ENCODE measurements at regions not wholly inside any gene's neighbourhood (a gene's known extent, or its start where the extent isn't known, plus 50 kb on each side); places are given as distances from the start of the nearest gene placed in this dataset.
"Not testable (repeated sequence)": the region's sequence is repeated elsewhere in the genome, so short reads cannot be mapped to it uniquely, and the experiment has no call there.

- TF ChIP-seq ZNF704 (tag by site-specific recombination; IDR thresholded peaks at IDR 0.05) (no peak), REST (tag by site-specific recombination; IDR thresholded peaks at IDR 0.05) (no peak), ZBTB1 (tag by site-specific recombination; IDR thresholded peaks at IDR 0.05) (no peak), ZNF76 (tag by site-specific recombination; IDR thresholded peaks at IDR 0.05; ENCODE audit: borderline replicate concordance, low read depth) (no peak), ZNF133 (tag by site-specific recombination; IDR thresholded peaks at IDR 0.05) (no peak), ZNF184 (tag by site-specific recombination; IDR thresholded peaks at IDR 0.05) (no peak), ZBTB26 (tag by site-specific recombination; optimal IDR thresholded peaks at IDR 0.05) (no peak)
These were observed 55.9 kb upstream of the EMX2 start (continued) for GRCh38 chr10:117486606-117487005.

- no peak for TF ChIP-seq ZNF133 (tag by site-specific recombination; IDR thresholded peaks at IDR 0.05)
- TF ChIP-seq ZNF830 (tag by site-specific recombination; IDR thresholded peaks at IDR 0.05; ENCODE audit: low read depth), result no peak
- TF ChIP-seq KLF10 (tag by site-specific recombination; IDR thresholded peaks at IDR 0.05), result no peak
- TF ChIP-seq ZNF335 (tag by site-specific recombination; conservative IDR thresholded peaks at IDR 0.05), result no peak
- TF ChIP-seq GLIS1 (tag by site-specific recombination; IDR thresholded peaks at IDR 0.05), result no peak
- no peak for TF ChIP-seq ZNF514 (tag by site-specific recombination; IDR thresholded peaks at IDR 0.05)
- no peak for TF ChIP-seq ZNF214 (tag by site-specific recombination; IDR thresholded peaks at IDR 0.05; ENCODE audit: borderline replicate concordance)
- no peaks in the 10 kb centered on the region for H3K4me1 ChIP-seq (ENCODE audit: control insufficient read depth, insufficient read depth, low read length)
- H3K4me3 ChIP-seq (ENCODE audit: low read depth, low read length), result no peak overlapping the region
- H3K36me3 ChIP-seq (ENCODE audit: control insufficient read depth in 2 of 2, insufficient read depth in 1 of 2, low read length in 2 of 2), result no peaks in the 10 kb centered on the region
- H3K27ac ChIP-seq (ENCODE audit: extremely low read depth, low read depth, low read length), result no peak overlapping the region
- no peaks in the 10 kb centered on the region for H3K9me3 ChIP-seq (ENCODE audit: control insufficient read depth, insufficient read depth, low read depth, low read length)
- ChIA-PET CTCF (interaction anchor here (0.6 to 2.5 kb wide), 5 partner anchors 13 to 452 kb away, joined by 3 to 16 read pairs (median 5); no protein-coding TSS in a partner anchor), POLR2A (no interaction called here)
These were observed 59.4 kb upstream of the EMX2 start for GRCh38 chr10:117483056-117483590.

- H3K9me3 ChIP-seq (ENCODE audit: control insufficient read depth, insufficient read depth, low read depth, low read length); POLR2A ChIA-PET; H3K4me1 ChIP-seq (ENCODE audit: control insufficient read depth, insufficient read depth, low read length); H3K27ac ChIP-seq (ENCODE audit: extremely low read depth, low read depth, low read length); H3K4me3 ChIP-seq (ENCODE audit: low read depth, low read length); H3K36me3 ChIP-seq (ENCODE audit: control insufficient read depth in 2 of 2, insufficient read depth in 1 of 2, low read length in 2 of 2); CTCF ChIA-PET: not testable (repeated sequence)
These were observed 61.5 kb upstream of the EMX2 start for GRCh38 chr10:117481011-117481410.

GRCh38 chr10:117480097-117480496 is 62.4 kb upstream of the EMX2 start:
- POLR2A ChIA-PET, result no interaction called here
- no peaks in the 10 kb centered on the region for H3K4me1 ChIP-seq (ENCODE audit: control insufficient read depth, insufficient read depth, low read length)
- H3K27ac ChIP-seq (ENCODE audit: extremely low read depth, low read depth, low read length), result no peak overlapping the region
- TF ChIP-seq ZNF610 (tag by site-specific recombination; IDR thresholded peaks at IDR 0.05; ENCODE audit: borderline replicate concordance) (no peak), ZNF324 (tag by site-specific recombination; IDR thresholded peaks at IDR 0.05) (no peak), ZBTB20 (tag by site-specific recombination; IDR thresholded peaks at IDR 0.05) (no peak), ELK4 (IDR thresholded peaks at IDR 0.05; ENCODE audit: borderline replicate concordance, low read depth, low read length) (no peak), SCRT2 (tag by site-specific recombination; IDR thresholded peaks at IDR 0.05) (peak; percentile 90), GLI4 (tag by site-specific recombination; IDR thresholded peaks at IDR 0.05) (no peak), ZNF449 (tag by site-specific recombination; IDR thresholded peaks at IDR 0.05) (no peak), SCRT1 (tag by site-specific recombination; IDR thresholded peaks at IDR 0.05; ENCODE audit: borderline replicate concordance) (peak; percentile 79)
- H3K9me3 ChIP-seq (ENCODE audit: control insufficient read depth, insufficient read depth, low read depth, low read length), result no peaks in the 10 kb centered on the region
- H3K36me3 ChIP-seq (ENCODE audit: control insufficient read depth in 2 of 2, insufficient read depth in 1 of 2, low read length in 2 of 2), result no peaks in the 10 kb centered on the region
- no peak overlapping the region for H3K4me3 ChIP-seq (ENCODE audit: low read depth, low read length)
- CTCF ChIA-PET, result interaction anchor here (0.5 to 1.5 kb wide), 4 partner anchors 16 to 770 kb away, joined by 3 to 7 read pairs (median 5); no protein-coding TSS in a partner anchor

Measured in HEK293 (cell line).